ENCODE measurements at regions not wholly inside any gene's neighbourhood (a gene's known extent, or its start where the extent isn't known, plus 50 kb on each side); places are given as distances from the start of the nearest gene placed in this dataset.
A peak's percentile ranks its signal among the peaks of the same experiment; 100 is the strongest.

DNA sequence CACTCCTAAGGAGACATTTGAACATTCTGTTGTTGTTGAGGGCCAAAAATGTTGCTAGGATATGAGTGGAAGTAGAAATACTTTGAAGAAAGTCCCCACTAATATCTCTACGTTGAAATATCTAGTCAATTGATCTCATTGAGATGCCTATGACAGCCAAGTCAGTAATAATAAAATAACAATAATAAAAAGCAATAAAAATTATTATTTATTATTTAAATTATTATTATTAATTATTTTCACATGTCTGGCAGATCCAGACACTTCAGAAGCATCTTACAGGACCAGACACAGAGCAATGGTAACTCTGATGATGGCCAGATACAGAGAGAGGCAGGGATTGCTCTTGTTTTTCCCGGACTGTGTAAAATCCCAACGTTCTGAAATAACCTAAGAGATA, 143.5 kb upstream of the PALMD start:
- POLR2A ChIA-PET: no interaction called here
- CTCF ChIA-PET (ENCODE audit: low intra/inter-chr PET ratio, low total read pairs): no interaction called here
- Histone ChIP-seq H3K79me2 (ENCODE audit: insufficient read depth, low read length) (no peaks in the 10 kb centered on the region), H3K9ac (ENCODE audit: insufficient read depth, low read depth, low read length) (no peak overlapping the region), H3K4me1 (ENCODE audit: insufficient read depth, low read length) (peaks cover 59% of the 10 kb centered on the region), H3K9me3 (ENCODE audit: low read length) (no peaks in the 10 kb centered on the region), H3K4me3 (replicated peaks in 1 of 3; ENCODE audit: insufficient read depth in 1 of 3, low read depth in 2 of 3, low read length in 3 of 3) (no peak overlapping the region), H4K20me1 (ENCODE audit: insufficient read depth, low read length) (no peaks in the 10 kb centered on the region), H3K4me2 (ENCODE audit: low read depth, low read length) (no peak overlapping the region), H2AFZ (ENCODE audit: low read length) (no peak overlapping the region), H3K27me3 (ENCODE audit: control insufficient read depth in 1 of 2, insufficient read depth in 2 of 2, low read length in 2 of 2) (no peaks in the 10 kb centered on the region; a peak in 1 of 5 replicates), H3K36me3 (replicated peaks in 1 of 2; ENCODE audit: control insufficient read depth in 1 of 2, insufficient read depth in 2 of 2, low read length in 2 of 2) (no peaks in the 10 kb centered on the region), H3K27ac (ENCODE audit: extremely low read length, insufficient read depth, low read length) (peak overlapping the region; percentile 39)
- DNase-seq (ENCODE audit: low spot score): no peak
- no TSS peak for BruUV-seq (replicated peaks)
- intact Hi-C loops (cut with micrococcal nuclease; ENCODE audit: unreplicated experiment): loop anchor here (5.0 kb wide), 1 partner anchor 145 kb away; the partner anchor contains the start of gene PALMD
- WGBS (ENCODE audit: low lambda C conversion rate): 71% methylated on average over 3 of the region's 3 CpGs
- FAIRE-seq: no peak
- TF ChIP-seq RXRA (CRISPR knock-in tag; IDR thresholded peaks at IDR 0.05): no peak
- TF ChIP-seq, protein P1, sequence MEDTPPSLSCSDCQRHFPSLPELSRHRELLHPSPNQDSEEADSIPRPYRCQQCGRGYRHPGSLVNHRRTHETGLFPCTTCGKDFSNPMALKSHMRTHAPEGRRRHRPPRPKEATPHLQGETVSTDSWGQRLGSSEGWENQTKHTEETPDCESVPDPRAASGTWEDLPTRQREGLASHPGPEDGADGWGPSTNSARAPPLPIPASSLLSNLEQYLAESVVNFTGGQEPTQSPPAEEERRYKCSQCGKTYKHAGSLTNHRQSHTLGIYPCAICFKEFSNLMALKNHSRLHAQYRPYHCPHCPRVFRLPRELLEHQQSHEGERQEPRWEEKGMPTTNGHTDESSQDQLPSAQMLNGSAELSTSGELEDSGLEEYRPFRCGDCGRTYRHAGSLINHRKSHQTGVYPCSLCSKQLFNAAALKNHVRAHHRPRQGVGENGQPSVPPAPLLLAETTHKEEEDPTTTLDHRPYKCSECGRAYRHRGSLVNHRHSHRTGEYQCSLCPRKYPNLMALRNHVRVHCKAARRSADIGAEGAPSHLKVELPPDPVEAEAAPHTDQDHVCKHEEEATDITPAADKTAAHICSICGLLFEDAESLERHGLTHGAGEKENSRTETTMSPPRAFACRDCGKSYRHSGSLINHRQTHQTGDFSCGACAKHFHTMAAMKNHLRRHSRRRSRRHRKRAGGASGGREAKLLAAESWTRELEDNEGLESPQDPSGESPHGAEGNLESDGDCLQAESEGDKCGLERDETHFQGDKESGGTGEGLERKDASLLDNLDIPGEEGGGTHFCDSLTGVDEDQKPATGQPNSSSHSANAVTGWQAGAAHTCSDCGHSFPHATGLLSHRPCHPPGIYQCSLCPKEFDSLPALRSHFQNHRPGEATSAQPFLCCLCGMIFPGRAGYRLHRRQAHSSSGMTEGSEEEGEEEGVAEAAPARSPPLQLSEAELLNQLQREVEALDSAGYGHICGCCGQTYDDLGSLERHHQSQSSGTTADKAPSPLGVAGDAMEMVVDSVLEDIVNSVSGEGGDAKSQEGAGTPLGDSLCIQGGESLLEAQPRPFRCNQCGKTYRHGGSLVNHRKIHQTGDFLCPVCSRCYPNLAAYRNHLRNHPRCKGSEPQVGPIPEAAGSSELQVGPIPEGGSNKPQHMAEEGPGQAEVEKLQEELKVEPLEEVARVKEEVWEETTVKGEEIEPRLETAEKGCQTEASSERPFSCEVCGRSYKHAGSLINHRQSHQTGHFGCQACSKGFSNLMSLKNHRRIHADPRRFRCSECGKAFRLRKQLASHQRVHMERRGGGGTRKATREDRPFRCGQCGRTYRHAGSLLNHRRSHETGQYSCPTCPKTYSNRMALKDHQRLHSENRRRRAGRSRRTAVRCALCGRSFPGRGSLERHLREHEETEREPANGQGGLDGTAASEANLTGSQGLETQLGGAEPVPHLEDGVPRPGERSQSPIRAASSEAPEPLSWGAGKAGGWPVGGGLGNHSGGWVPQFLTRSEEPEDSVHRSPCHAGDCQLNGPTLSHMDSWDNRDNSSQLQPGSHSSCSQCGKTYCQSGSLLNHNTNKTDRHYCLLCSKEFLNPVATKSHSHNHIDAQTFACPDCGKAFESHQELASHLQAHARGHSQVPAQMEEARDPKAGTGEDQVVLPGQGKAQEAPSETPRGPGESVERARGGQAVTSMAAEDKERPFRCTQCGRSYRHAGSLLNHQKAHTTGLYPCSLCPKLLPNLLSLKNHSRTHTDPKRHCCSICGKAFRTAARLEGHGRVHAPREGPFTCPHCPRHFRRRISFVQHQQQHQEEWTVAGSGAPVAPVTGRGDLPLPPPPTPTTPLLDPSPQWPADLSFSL (CRISPR knock-in tag; IDR thresholded peaks at IDR 0.05): no peak
- no peak for TF ChIP-seq ZNF7 (CRISPR knock-in tag; IDR thresholded peaks at IDR 0.05)
- in situ Hi-C loops (cut with HindIII; ENCODE audit: extremely low pct_ligation_motif_present, low pct_unique_long_range_greater_than_20kb): no loop called here
- ATAC-seq: no peak
